Suppressor macrophage treated with lipopolysaccharide for 1 hour (primary cell): ENCODE measurements at regions not wholly inside any gene's neighbourhood (a gene's known extent, or its start where the extent isn't known, plus 50 kb on each side); places are given as distances from the start of the nearest gene placed in this dataset.

Experiments
- DNase-seq, 3 donors: peaks; one replicate each; pipeline ENCODE4 v3.0.0-alpha.2; 2020 to 2022

DNA sequence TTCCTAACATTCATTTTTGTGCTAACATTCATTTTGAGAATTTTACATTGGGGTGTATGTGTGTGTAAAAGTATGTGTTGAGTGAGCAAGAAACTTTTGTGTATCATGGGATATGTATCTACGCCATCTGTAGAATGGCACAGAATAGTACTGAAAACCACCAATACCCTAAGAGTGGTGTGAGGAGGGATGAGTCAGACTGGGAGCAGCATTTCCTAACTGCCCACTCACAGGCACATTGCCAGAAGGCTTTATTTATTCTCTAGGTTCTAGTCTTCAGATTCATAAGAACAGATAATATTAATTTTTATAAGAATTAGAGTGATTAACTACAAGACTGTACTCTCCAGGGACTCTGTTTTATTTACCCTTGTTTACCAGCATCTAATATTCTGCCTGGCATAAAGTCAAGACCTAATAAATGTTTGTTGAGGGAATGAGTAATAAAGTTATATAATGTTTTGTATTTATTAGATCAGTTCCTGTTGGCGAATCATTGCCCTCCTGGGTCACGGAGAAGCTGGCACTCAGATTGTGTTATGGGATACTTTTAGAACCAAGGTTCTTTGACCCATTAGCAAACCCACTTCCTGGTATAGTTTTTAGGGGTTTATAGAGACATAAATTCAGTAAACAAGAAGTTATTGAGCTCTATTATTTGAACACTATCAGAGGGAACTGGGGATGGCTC is 159.1 kb upstream of the PPP2R2B start:
- DNase-seq: peak in 2 of 3 donors; percentile 2 to 4

DNA sequence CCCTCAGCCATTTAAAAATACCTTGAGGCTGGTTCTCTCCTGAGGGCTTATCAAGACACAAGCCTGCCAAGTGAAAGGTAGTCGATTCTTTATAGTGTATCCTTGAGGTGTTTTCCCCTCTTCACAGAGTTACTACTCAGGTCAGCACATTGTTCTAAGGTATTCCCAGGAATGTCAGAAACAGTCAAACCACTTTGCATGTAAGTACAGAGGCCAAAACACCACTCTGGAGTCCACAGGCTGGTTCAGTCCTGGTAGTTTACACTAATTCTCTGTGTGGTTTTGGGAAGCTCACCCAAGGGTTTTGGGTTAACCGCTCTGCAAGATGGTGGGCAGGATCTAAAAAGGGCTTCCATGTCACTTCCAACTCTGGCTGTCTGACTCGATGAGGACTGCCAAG is 162.3 kb upstream of the PPP2R2B start:
- DNase-seq: no peak

DNA sequence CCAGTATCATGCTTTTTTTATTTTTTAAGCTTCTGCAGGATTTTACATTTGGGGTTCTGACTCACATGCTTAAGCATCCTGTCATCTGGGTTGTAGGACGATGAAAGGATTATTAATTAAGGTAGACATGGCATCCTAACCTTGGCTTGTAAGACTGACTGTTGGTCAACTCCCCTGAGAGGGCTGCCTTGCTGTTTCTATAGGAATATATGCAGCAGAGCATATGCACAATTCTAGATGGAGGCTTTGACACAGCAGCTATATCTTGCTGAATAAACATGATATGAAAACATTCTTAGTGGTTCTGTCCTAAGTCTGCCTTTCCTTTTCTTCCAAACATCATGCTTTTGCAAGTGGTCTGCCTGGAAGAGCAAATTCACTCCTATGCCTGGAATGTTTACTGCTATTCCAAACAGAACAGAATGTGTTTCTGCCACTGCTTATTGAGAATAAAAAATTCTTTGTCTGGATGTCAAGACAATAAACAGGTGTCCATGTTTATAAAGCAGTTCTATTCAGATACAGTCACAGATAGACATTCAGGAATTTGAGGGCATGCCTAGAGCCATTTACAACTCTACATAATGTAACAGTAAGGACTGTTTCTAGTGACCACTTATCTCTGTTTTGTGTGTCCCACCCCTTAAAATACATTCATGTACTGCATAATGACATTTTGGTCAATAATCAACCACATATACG is 166.2 kb upstream of the PPP2R2B start:
- no peak for DNase-seq

DNA sequence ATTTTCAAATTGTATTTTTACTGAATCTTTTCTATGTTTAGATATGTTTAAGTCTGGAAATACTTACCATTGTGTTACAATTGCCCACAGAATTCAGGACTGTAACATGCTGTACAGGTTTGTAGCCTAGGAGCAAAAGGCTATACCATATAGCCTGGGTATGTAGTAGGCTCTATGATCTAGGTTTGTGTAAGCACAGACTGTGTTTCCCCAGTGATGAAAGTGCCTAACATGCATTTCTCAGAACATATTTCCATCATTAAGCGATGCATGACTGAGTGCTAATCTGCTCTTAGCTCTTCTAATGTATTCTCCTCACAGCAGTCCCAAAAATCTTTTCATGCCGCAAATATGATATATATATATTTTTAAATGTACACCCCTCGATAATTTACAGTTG is 166.7 kb upstream of the PPP2R2B start:
- DNase-seq: no peak

DNA sequence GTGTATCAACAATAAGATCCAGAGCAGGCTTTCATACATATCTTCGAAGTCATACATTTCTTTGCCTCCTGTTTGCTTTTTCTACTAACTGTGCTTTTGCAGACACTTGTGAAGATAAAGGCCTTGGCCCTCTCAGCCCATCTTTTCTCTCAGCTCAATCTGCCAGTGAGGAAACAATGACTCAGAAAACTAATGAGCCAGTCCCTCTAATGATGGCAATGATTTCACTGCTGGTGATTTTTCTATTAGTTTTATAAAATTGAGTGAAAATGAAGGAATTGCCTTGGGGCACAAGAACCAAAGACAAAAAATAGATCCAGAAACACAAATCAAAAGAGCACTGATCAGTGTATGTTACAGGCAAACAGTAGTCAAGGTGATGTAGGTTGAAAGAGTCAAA is 167.7 kb upstream of the PPP2R2B start:
- DNase-seq: no peak

DNA sequence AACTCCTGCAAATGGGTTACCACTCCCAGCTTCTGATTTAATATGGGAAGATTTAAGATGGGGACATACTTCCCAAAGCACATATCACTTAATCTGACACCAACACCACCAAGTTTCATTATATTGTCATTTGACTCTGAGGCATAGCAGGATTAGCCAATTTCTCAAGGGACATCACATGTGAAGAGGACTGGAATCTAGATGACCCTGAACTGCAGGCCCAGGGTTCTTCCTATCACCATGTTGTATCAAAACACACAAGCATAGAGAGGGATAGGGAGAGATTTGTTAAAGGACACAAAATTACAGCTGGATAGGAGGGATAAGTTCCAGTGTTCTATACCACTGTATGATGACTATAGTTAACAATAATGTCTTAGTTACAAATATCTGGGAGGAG is 168.3 kb upstream of the PPP2R2B start:
- DNase-seq: no peak

DNA sequence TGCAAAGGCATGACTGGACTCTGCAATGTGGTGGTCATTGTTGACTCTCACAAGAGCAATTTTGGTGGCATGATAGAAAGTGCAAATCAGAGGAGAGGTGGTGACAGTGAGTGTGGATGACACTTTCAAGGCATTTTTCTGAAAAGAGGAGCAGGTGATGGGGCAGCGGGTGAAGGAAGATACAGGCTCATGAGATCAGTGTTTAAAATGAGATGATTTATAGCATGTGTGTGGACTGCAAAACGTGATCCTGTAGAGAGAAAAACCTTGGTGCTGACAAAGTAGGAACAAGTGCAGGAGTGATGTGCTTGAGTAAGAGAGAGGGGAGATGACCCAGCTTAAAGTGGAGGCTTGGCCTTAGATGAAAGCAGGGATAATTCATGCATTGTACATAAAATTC is 171.2 kb upstream of the PPP2R2B start:
- no peak for DNase-seq

DNA sequence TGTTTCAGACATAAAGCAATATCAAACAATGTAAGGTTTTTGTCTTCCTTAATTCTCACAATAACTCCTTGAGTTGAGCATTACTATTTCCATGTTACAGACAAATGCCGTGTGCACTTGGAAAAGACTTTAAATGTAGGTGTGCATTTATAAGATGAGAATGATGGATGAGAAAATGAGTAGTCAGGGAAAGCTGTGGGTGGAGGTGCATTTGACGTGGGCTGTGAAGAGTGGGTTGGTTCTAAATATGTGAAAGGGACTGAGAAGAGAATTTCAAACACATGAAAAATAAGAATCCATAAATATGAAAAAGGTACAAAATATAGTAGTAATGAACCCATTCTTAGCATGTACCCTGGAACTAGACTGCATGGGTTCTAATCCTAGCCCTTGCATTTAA is 171.6 kb upstream of the PPP2R2B start:
- no peak for DNase-seq

DNA sequence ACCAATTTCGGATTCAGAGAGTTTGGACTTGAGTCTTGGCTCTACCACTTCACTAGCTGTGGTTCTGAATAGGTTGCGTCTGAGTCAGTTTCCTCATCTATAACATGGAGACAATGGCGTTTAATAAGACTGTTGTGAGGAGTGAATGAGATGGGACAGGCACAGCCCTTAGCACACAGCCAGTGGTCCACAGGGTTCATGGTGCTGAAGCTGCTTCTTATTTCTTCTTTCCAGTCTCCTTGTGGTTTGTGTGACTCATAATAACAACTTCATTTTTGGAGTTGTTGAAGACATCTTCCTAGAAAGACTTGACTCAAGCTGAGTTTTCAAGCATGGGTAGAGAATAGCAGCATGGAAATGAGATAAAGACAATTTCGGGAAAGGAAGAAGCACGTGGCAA is 172.6 kb upstream of the PPP2R2B start:
- no peak for DNase-seq

DNA sequence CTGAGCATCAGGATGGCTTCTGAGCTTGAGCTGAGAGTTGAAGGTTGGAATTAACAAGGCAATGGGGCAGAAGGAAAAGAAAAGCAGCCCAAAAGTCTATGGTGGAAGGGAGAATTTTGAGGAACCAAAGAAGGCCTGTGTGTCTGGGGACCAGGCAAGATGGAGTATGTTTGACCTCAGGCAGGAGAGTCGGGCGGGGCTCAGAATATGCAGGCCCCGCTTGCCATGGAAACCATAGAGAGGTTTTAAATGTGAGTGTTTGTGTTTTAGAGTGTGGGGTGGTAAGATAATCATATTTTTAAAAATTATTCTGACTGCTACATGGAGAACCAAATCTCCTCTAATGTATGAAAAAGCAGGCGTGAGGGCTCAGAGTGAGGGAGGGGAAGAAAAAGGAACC is 174.0 kb upstream of the PPP2R2B start:
- no peak for DNase-seq

DNA sequence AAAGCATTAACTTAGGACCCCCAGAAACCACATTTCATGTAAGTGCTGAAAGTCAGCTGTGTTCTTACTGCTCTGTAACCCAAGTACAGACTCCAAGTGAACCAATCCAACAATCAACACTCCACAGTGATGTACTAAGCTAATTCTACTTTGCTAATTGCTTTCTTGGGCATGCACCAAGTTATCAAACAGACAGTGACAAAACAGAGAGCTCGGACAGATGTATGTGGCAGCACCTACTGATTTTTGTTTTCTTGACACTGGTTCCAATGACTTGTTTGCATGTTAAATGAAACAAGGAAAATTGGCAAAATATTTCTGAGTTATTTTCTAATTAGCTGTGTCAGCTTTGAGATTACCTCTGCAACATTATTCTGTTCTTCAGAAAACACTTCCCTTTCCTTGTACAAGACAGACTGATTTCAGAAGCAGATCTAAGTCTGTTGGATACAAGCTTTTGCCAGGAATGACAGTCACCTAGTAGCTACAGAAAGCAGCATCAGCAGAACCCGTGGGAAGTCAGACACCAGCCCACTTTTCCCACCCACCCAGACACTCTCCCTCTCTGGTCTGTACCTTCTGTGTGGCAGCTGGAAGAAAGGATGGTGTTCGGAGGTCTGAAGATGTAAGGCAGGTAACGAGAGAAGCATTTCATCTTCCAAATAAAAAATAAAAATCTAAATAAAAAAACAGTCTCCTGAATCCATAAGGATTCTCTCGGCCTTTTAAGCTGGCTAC is 176.7 kb upstream of the PPP2R2B start:
- DNase-seq: no peak

DNA sequence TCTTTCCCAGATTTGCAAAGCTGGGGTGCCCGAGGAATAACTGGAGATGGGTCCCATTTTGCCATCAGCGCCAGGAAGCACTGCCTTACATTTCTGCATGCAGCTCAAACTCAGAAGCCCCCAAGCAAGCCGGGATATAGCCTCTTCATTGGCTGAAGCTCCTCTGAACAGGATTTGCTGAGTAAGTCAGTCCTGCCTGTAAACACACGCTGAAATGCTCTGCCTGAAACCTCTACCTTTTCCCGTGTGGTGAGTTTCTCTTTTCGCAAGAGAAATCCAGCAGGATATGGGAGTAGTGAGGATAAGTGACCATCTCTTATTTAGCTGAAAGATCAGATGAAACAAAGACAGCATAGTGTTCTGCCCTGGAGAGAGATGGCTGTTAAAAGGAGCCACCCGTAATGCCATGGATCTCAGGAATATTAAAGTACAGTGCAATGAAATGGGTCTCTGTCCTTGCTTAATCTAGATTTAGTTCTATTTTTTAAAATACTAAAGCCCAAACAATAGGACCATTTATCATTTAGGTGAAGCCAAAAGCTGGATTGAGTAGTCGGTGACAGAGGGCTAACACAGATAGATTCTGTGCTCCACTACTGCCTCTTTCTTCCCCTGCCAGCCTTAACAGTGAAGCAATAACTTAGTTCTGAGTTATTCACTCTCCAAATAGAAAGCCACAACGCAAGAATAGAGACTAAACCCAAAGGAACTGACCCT is 177.5 kb upstream of the PPP2R2B start:
- DNase-seq: no peak

DNA sequence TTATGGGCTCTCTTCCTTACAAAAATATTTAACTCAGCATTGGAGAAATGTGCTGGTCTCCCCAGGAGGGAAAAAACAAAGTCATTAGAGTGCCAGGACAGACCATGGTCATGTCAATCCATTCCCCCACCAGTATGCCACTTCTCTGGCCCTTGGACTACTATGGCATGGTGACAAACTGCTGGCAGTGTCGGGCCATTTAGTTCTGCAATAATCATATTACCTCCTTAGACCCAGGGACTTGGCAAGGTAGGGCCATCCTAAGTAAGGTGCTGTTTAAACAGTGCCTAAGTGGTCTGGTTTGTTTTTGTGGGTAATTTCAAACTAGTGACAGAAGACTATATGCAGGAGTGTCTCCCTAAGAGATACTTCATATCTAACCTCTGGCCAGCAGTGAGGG is 177.8 kb upstream of the STK32A start:
- DNase-seq: no peak

DNA sequence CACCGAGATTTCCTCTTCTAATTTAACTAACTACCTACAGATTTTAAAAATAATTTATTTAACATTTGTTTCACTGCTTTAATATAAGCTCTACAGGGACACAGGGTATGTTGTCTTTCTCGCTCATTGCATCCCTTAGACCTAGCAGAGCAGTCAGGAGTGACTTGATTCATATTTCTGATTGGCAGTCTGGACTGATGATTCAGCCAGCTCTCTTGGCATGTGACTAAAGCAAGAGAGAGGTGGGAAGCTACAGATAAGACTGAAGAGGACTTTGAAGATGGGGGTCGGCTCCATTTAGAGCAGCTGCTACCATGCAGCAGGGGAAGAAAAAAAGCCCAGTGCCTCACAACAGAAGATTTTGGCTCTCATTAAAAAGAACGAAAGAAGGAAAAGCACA is 173.4 kb upstream of the STK32A start:
- DNase-seq: no peak

DNA sequence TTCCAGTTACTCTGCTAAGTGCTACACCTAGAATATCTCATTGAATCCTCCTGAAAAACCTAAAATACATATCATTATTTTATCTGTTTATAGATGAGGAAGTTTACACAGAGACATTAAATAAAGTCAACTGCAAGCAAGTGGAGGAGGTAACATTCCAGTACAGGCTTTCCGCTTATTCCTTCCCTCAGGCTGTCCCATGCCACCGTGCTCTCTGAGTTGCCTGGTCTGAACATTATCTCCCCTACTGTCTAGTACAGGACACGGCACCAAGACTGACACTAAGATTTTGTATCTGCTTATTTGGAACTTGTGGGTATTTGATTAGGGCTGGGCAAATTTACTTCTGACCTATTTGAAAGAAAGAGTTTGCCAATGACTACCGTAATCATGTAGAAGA is 172.4 kb upstream of the STK32A start:
- no peak for DNase-seq

DNA sequence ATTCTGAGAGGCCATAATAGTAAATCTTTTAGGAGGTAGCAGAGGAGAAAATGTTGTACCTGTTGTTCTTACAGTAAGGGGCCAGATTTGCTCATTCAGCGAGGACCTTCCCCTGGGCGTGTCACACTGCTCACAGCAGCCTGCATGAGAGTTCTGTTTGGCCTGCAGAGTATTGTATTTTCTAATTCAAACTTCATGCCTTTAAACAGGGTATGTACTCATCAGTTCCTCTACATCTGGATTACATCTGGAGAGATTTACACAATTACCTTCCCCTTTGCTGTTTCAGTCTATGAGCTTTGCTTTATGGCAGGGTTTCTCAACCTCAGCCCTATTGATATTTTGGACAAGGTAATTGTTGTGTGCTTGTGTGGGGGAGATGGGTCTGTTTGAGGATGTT is 170.9 kb upstream of the STK32A start:
- DNase-seq: no peak

DNA sequence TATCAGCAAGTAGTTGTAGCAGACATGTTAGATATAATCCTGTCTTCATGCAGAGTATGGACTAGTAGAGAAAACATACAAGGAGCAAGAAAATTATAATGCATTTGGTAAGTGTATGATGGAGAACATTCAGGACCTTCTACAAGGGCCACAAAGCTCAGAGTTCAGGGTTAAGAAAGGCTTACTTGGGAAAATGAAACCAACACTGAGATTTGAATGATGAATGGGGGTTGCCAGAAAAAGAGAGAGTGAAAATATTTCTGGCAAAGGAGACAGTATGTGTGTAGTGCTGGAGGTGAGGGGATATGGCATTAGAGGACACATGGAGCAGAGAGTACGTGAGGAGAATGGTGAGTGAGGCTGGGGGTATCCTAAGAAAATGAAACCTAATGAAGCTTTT is 169.8 kb upstream of the STK32A start:
- DNase-seq: no peak

DNA sequence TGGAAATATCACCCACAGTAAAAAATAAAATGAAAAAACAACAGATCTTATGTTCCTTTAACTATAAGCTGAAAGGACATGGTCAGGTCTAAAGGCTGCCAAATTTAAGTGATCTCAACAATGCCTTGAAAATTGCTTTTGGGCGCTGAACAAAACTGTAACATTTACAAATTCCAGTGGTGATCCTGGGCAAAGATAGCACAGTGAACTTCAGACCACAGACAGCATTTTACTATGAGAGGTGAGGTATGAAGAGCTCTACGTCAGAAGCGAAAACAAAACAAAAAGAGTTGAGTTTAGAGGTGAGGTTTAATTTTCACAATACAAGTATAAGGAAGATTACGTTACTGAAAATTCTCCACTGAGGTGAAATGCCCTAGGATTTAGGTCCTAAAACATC is 165.8 kb upstream of the STK32A start:
- DNase-seq: no peak

DNA sequence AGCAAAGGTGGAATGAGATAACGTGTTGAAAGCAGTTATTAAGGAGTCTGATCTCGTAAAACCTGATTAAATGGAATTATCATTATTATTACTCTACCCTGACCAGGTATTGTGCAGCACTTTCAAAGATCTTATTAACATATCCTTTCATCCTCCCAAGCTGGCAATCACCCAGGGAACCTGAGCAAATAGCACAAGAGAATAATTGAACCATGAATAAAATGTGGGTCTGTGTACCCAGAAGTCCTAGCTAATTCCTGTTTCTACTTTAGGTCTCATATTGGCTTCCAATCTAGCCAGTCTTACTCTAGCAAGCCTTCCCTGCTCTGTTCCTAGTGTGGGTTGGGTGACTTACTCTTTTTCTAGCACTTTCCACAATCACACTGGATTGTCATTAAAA is 162.2 kb upstream of the STK32A start:
- DNase-seq: no peak

DNA sequence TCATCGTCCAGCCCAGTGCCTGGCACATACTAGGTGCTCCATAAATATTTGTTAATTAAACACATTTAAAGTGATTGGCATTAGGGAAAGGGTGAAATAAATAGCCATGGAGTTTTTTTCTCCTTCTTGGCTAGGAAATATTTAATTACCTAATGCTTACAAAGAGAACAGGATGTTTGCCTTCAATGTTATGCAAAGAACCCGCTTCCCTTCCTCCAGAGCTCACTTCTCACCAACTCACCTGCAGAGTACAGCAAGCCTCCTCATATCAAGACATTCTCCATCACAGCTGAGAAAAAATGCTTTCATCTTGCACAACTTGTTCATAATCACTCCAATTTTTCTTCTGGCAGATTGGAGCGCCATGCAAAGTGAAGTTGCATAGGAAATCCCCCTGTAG is 161.7 kb upstream of the STK32A start:
- DNase-seq: no peak

DNA sequence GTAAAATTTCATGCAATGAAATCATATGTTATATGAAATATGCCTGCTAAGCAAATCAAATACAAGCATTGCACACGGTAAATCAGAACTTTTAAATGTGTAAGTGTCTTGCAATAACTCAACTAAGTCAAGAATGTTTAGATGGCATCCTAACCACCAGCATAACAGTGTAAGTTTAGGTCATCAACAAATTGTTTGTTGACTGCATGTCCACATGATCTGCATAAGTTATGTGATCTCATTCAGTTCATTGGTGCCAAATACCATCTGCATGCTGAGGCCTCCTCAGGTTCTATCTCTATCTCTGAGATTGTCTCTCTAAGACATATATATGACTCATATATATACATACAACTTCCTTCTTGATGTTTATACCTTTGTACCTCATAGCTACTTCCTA is 159.6 kb upstream of the STK32A start:
- no peak for DNase-seq

DNA sequence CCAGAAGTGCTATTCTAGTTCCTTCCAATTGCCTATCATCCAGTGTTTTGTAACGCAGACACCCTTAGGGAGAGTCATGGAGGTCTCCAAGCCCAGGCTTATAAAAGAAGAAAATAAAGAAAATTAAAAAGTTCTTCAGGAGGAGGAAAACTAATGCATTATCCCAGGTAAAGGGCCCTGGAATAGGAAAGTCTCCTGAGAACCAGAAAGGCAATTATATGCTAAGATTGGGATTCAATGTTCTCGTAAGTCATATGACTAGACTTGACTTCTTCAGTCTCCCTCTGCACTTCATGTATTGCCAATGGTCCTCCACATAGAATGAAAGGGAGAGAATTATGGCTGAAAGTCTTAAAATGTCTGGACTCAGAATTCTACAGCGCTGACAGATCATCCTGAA is 154.4 kb upstream of the STK32A start:
- no peak for DNase-seq

DNA sequence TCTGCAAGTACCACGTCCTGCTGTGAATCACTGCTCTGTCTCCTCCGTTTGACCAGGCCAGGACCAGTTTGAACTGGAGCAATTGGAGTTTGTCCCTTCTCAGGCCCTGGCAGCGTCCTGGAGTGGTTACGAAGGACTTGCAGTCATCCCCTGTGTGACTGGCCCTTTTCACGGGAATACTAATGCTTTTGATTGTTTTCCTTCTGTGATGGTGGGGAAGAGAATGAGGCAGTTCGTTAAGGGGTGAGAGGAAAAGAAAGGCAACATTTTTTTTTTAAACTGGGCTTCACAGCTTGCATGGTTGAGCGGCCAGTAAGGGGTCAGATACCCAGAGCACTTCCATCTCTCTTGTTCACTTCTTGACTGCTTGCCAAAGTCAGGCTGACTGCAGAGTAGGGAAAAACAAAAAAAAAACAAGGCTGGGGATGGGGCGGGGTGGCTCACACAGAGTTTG is 153.5 kb upstream of the STK32A start:
- DNase-seq: no peak

DNA sequence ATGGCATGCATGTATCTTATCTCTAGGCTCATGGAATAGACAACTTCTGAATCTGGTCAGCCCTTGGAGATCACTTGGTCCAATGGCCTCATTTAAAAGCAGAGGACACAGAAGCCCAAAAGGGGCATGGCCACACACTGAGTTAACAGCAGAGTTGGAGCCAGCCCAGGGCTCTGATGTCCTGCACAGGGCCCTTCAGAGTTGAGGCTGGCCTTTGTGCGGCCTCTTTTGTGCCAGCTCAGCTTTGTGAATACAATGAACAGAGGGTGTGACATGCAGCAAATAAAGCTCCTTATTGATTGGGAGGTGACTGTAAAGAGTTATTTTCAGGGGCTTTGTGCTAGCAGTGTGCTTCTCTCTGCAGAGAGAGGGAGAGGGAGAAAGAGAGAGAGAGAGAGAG is 150.1 kb upstream of the STK32A start:
- DNase-seq: no peak
